ENCODE measurements at regions not wholly inside any gene's neighbourhood (a gene's known extent, or its start where the extent isn't known, plus 50 kb on each side); places are given as distances from the start of the nearest gene placed in this dataset.

GRCh38 chr7:116420003-116420402 lies 79.5 kb upstream of the CAV2 start:
- no peak for TF ChIP-seq CTCF (conservative IDR thresholded peaks at IDR 0.05; ENCODE audit: low read length)
- no peak for TF ChIP-seq EZH2phosphoT487 (IDR thresholded peaks at IDR 0.05; ENCODE audit: borderline replicate concordance, low read depth, low read length)

All from OCI-LY7 (cell line).